Spleen (tissue), 11 donors: ENCODE measurements at regions not wholly inside any gene's neighbourhood (a gene's known extent, or its start where the extent isn't known, plus 50 kb on each side); places are given as distances from the start of the nearest gene placed in this dataset.
A peak's percentile ranks its signal among the peaks of the same experiment; 100 is the strongest.

Experiments
- DNase-seq: peaks from one replicate; pipeline ENCODE4 v3.0.0-alpha.2; 2020
- H3K27ac ChIP-seq, 8 donors: fragments of 200-600 bp; sonication (generic) in 7 of 8; 1 replicate in 4 of 8; 2 replicates in 4 of 8; pipeline versions ENCODE4 v1.5.0 to v1.8.0; 2016 to 2021; ENCODE audit warnings: inconsistent platforms in 4 of 8, mild to moderate bottlenecking in 4 of 8, moderate library complexity in 1 of 8
- H3K27me3 ChIP-seq, 7 donors: fragments of 200-600 bp; sonication (generic) in 6 of 7; replicated peaks in 1 of 7; 1 replicate in 4 of 7; 2 replicates in 3 of 7; pipeline versions ENCODE4 v1.5.0 to v1.8.0; 2016 to 2021; ENCODE audit warnings: inconsistent platforms in 3 of 7, mild to moderate bottlenecking in 1 of 7
- H3K36me3 ChIP-seq, 6 donors: fragments of 200-600 bp; sonication (generic) in 5 of 6; 1 replicate in 4 of 6; 2 replicates in 2 of 6; pipeline versions ENCODE4 v1.5.0 to v1.8.0; 2016 to 2021; ENCODE audit warnings: inconsistent platforms in 2 of 6
- H3K4me1 ChIP-seq, 6 donors: fragments of 200-600 bp; sonication (generic) in 5 of 6; 1 replicate in 3 of 6; 2 replicates in 3 of 6; pipeline versions ENCODE4 v1.5.0 to v1.8.0; 2016 to 2021; ENCODE audit warnings: inconsistent platforms in 3 of 6
- H3K4me3 ChIP-seq, 8 donors: fragments of 200-600 bp; sonication (generic) in 7 of 8; 1 replicate in 4 of 8; 2 replicates in 4 of 8; pipeline versions ENCODE4 v1.5.0 to v1.8.0; 2016 to 2021; ENCODE audit warnings: inconsistent platforms in 4 of 8, mild to moderate bottlenecking in 4 of 8, moderate library complexity in 2 of 8
- H3K9me3 ChIP-seq, 8 donors: fragments of 200-600 bp; sonication (generic) in 7 of 8; 1 replicate in 4 of 8; 2 replicates in 4 of 8; pipeline versions ENCODE4 v1.5.0 to v1.8.0; 2016 to 2021; ENCODE audit warnings: inconsistent platforms in 4 of 8
- CTCF ChIP-seq, 11 experiments: fragments of 200-600 bp in 7 of 11; fragments of 450-650 bp in 4 of 11; sonication (generic) in 4 of 11; IDR thresholded peaks in 8 of 11; conservative IDR thresholded peaks in 3 of 11; 1 replicate in 7 of 11; 2 replicates in 4 of 11; pipeline versions ENCODE4 v1.4.0 to v1.8.0; 2016 to 2021; ENCODE audit warnings: antibody characterized with exemption in 11 of 11, inconsistent platforms in 4 of 11, mild to moderate bottlenecking in 1 of 11
- POLR2A ChIP-seq, 3 donors: fragments of 450-650 bp; IDR thresholded peaks; one replicate each; pipeline ENCODE4 v1.5.1; 2017; ENCODE audit warnings: antibody characterized with exemption in 3 of 3, mild to moderate bottlenecking in 1 of 3
- POLR2AphosphoS5 ChIP-seq, 3 donors: sonication (generic); formaldehyde crosslinking; IDR thresholded peaks; one replicate each; pipeline ENCODE4 v1.5.1; 2017; ENCODE audit warnings: antibody characterized with exemption in 3 of 3
- WGBS, 5 donors: extraction: QIAGEN DNeasy Blood & Tissue Kit in 3 of 5; methylation state at CpG; one replicate each; pipeline versions ENCODE4 v1.1.5 to v1.1.7; 2013 to 2018; 5-methylcytosine and 5-hydroxymethylcytosine counted together
- intact Hi-C: fragments of 100-400 bp; cut with DNase I; formaldehyde crosslinking; loops from one replicate; pipeline ENCODE4 v1.15.0; 2023; ENCODE audit warnings: low total_unique reads
- donor health status: healthy with polysubstance abuse.
- donor health status: DM: no; HTN: no; CAD: no; lungs with moderate emphysema.
- donor health status: DM: no; HTN: no; CAD: no.
- donor health status: Bipolar disorder and iron deficiency.
- donor health status: healthy.
- donor health status: DM: no; HTN: no; CAD: no.
- donor health status: DM: yes; HTN: yes; CAD: no.

- Histone ChIP-seq H3K36me3 (no peaks in the 10 kb centered on the region), H3K4me1 (peaks cover 0 to 29% (median 18%) of the 10 kb centered on the region in 6 donors), H3K4me3 (no peak overlapping the region), H3K27me3 (no peaks in the 10 kb centered on the region), H3K9me3 (no peaks in the 10 kb centered on the region), H3K27ac (peak overlapping the region in 7 of 8 donors; percentile 33 to 66 (median 51))
- intact Hi-C loops, result no loop called here
- DNase-seq, result no peak
- no peak for TF ChIP-seq POLR2A (IDR thresholded peaks at IDR 0.05)
- no peak for TF ChIP-seq POLR2AphosphoS5 (IDR thresholded peaks at IDR 0.05)
- no peak for TF ChIP-seq CTCF (IDR thresholded peaks at IDR 0.05 in 8 of 11, conservative IDR thresholded peaks at IDR 0.05 in 3 of 11)
- WGBS, 5 donors, result 83 to 89% (median 85%) methylated on average over 8 of the region's 8 CpGs
Observed at GRCh38 chr2:42914314-42914713, 121.9 kb upstream of the HAAO start.

DNA sequence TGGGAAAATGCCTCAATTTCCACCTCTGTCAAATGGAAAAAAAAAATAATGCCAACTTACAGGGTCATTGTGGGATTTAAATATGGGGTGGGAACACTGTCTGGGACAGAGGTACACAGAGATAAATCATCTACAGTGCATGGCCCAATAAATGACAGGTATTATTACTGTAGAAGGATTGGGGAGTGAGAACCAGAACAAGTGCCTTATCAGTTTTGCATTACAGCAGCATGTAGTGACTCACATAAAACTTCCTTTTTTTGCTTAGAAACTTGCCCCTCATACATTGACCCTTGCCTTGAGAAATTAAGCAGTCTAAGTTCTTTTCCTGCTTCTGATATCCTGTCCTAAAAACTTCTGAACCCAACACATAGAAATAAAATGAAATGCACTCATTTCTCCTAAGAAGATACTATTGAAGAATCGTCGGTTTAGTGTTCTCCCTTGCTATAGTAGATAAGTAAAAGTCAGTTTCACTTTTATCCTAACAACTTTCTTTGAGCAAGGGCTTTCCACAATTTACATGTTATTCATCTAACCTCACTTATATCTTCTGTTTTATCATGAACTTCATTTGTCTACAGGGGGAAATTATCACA lies 121.0 kb upstream of the HAAO start:
- intact Hi-C loops, result no loop called here
- 5 to 24% (median 21%) methylated on average over 2 of the region's 2 CpGs for WGBS, 5 donors
- no peak for DNase-seq
- H3K4me3 ChIP-seq, result no peak overlapping the region
- H3K9me3 ChIP-seq, result no peaks in the 10 kb centered on the region
- no peaks in the 10 kb centered on the region for H3K27me3 ChIP-seq
- peak overlapping the region in 7 of 8 donors; percentile 40 to 66 (median 54) for H3K27ac ChIP-seq
- no peak for TF ChIP-seq POLR2A (IDR thresholded peaks at IDR 0.05)
- no peak for TF ChIP-seq CTCF (IDR thresholded peaks at IDR 0.05 in 8 of 11, conservative IDR thresholded peaks at IDR 0.05 in 3 of 11)
- TF ChIP-seq POLR2AphosphoS5 (IDR thresholded peaks at IDR 0.05), result no peak
- no peaks in the 10 kb centered on the region for H3K36me3 ChIP-seq
- H3K4me1 ChIP-seq, result peaks cover 0 to 34% (median 18%) of the 10 kb centered on the region in 6 donors

DNA sequence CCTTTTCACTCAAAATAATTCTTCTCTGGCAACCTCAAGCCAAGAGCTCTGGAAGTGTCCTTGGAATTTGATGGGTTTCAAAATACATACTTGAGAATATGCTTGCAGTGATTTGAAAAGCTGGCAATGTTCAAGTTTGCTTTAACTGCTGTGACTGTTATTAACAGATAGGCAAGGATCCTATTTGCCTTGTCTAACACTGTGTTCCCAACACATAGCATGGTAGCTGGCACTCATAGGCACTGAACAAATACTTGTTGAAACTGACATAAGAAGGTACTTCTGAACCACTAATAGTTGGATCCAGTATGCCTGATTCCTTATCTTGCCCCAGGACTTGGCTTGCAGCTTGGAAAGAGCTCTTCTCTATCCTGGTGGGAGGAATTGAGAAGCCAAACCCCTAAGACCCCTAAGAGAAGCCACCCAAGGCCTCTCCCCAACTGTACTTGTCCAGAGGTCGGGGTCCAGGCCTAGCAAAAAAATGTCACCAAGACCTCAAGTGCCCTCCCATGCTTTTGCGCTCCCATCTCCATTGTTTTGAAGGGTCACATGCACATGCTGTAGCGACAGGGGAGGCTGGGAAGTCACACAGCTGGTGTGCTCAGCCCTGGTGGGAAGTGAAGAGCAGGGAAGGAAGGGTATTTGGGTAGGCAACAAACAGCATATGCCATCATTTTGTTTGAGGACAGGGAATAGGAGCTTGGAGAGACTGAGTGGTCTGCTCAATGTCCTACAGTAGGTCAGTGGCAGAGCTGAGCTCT lies 118.4 kb upstream of the HAAO start:
- peaks cover 9 to 44% (median 23%) of the 10 kb centered on the region in 6 donors for H3K4me1 ChIP-seq
- H3K9me3 ChIP-seq, result no peaks in the 10 kb centered on the region
- peaks cover 0 to 3% (median 0%) of the 10 kb centered on the region in 7 donors for H3K27me3 ChIP-seq
- WGBS, 5 donors, result 75 to 89% (median 85%) methylated on average over 3 of the region's 3 CpGs
- intact Hi-C loops, result no loop called here
- DNase-seq, result no peak
- no peak overlapping the region for H3K4me3 ChIP-seq
- TF ChIP-seq POLR2AphosphoS5 (IDR thresholded peaks at IDR 0.05) (no peak), CTCF (IDR thresholded peaks at IDR 0.05 in 8 of 11, conservative IDR thresholded peaks at IDR 0.05 in 3 of 11) (no peak), POLR2A (IDR thresholded peaks at IDR 0.05) (no peak)
- no peak overlapping the region for H3K27ac ChIP-seq
- no peaks in the 10 kb centered on the region for H3K36me3 ChIP-seq

DNA sequence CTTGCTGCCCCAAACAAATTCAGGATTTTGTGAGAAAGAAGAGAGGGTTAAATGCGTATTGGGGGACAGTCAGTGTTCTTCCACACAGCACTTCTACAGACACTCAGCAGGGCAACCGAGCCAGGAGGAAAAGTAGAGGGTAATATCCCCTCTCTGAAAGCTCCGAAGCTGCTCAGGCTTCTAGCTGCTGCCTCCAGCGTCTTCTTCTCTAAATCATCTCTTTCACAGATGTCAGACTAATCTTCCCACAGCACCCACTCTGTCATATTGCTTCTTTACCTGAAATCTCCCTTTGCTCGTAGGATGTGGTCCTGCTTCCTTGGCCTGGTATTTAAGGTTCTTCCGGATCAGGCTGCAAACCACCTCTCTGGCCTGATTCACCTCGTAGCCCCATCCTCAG lies 117.6 kb upstream of the HAAO start:
- no peak overlapping the region for H3K4me3 ChIP-seq
- H3K4me1 ChIP-seq, result peaks cover 9 to 52% (median 27%) of the 10 kb centered on the region in 6 donors
- no peak overlapping the region for H3K27ac ChIP-seq
- DNase-seq, result no peak
- peaks cover 0 to 12% (median 0%) of the 10 kb centered on the region in 7 donors for H3K27me3 ChIP-seq
- intact Hi-C loops, result no loop called here
- no peaks in the 10 kb centered on the region for H3K36me3 ChIP-seq
- 79 to 95% (median 86%) methylated on average over 7 of the region's 7 CpGs for WGBS, 5 donors
- H3K9me3 ChIP-seq, result no peaks in the 10 kb centered on the region
- TF ChIP-seq POLR2A (IDR thresholded peaks at IDR 0.05) (no peak), POLR2AphosphoS5 (IDR thresholded peaks at IDR 0.05) (no peak), CTCF (IDR thresholded peaks at IDR 0.05 in 8 of 11, conservative IDR thresholded peaks at IDR 0.05 in 3 of 11) (no peak)
